ENCODE measurements at regions not wholly inside any gene's neighbourhood (a gene's known extent, or its start where the extent isn't known, plus 50 kb on each side); places are given as distances from the start of the nearest gene placed in this dataset.

GRCh38 chr10:70970830-70971229 lies 82.5 kb upstream of the PCBD1 start:
- TF ChIP-seq CTCF (IDR thresholded peaks at IDR 0.05), result no peak
- TF ChIP-seq POLR2A (IDR thresholded peaks at IDR 0.05), result no peak
- no peak for TF ChIP-seq POLR2AphosphoS5 (IDR thresholded peaks at IDR 0.05)
- no peak for TF ChIP-seq EP300 (IDR thresholded peaks at IDR 0.05)

All from upper lobe of left lung (tissue), 4 donors.